HCT116 (cell line): ENCODE measurements at regions not wholly inside any gene's neighbourhood (a gene's known extent, or its start where the extent isn't known, plus 50 kb on each side); places are given as distances from the start of the nearest gene placed in this dataset.

Source experiments
- ATAC-seq: fragments of 200-7000 bp; cut with Tn5 transposase; 2 replicates; pipeline ENCODE4 v1.9.1; 2020; ENCODE audit warnings: mild to moderate bottlenecking, moderate library complexity
- BruUV-seq: library from RNA; stranded (reverse); fragments of 400-500 nt; replicated peaks from 2 replicates; lab custom pipeline; 2021; lab: Mats Ljungman, UMichigan
- CTCF ChIA-PET: fragments of 300-600 bp; sonication (Branson Sonifier 250); formaldehyde crosslinking; loops from one replicate; lab custom pipeline; 2021; ENCODE audit warnings: antibody characterized with exemption; lab: Charles Lee
- POLR2A ChIA-PET: fragments of 300-600, 350-600 bp; sonication (Branson Sonifier 250); formaldehyde crosslinking; loops from one replicate; lab custom pipeline; 2021; ENCODE audit warnings: antibody characterized with exemption; lab: Charles Lee
- RAD21 ChIA-PET, 2 experiments: fragments of 300-600 bp; sonication (Branson Sonifier 250); formaldehyde crosslinking; loops; one replicate each; lab custom pipeline; 2023; ENCODE audit warnings: low total read pairs in 2 of 2; ENCODE audit not compliant: uncharacterized antibody in 2 of 2, unreplicated experiment in 2 of 2, low non-redundant PET in 1 of 2; lab: Charles Lee
- DNase-seq: peaks from one replicate; pipeline ENCODE4 v3.0.0-alpha.2; 2010; ENCODE audit warnings: low read depth, low spot score
- H2AFZ ChIP-seq: fragments of 200-600 bp; shearing (Covaris generic), sonication (generic); 2 replicates; pipeline ENCODE4 v1.6.1; 2017; ENCODE audit warnings: low read depth, mixed run types, mixed read lengths, antibody characterized with exemption, low read length; ENCODE audit not compliant: poor library complexity, severe bottlenecking
- H3K27ac ChIP-seq: 2 replicates; pipeline ENCODE4 v1.5.1; 2012; ENCODE audit warnings: low read depth, low read length
- H3K27me3 ChIP-seq: fragments of 200-600 bp; sonication (generic); 2 replicates; pipeline ENCODE4 v1.6.1; 2016; ENCODE audit warnings: mixed run types, low read length, mixed read lengths; ENCODE audit not compliant: insufficient read depth
- H3K36me3 ChIP-seq, 2 experiments: fragments of 200-500 bp in 1 of 2; fragments of 200-600 bp in 1 of 2; sonication (Bioruptor generic) in 1 of 2; sonication (generic) in 1 of 2; 2 replicates each; pipeline versions ENCODE4 v1.5.1 to v1.6.1; 2014 to 2016; ENCODE audit warnings: low read length in 2 of 2, inconsistent platforms in 1 of 2, mixed read lengths in 1 of 2, mixed run types in 1 of 2; ENCODE audit not compliant: insufficient read depth in 2 of 2, control insufficient read depth in 1 of 2
- H3K4me1 ChIP-seq, 2 experiments: fragments of 200-600 bp in 1 of 2; sonication (generic) in 1 of 2; 2 replicates each; pipeline versions ENCODE4 v1.5.1 to v1.6.1; 2012 to 2017; ENCODE audit warnings: low read length in 2 of 2, inconsistent platforms in 1 of 2, mild to moderate bottlenecking in 1 of 2, mixed read lengths in 1 of 2, mixed run types in 1 of 2, moderate library complexity in 1 of 2; ENCODE audit not compliant: insufficient read depth in 2 of 2, control insufficient read depth in 1 of 2
- H3K4me2 ChIP-seq: fragments of 200-600 bp; sonication (generic); 2 replicates; pipeline ENCODE4 v1.6.1; 2017; ENCODE audit warnings: mixed run types, low read length, mixed read lengths
- H3K4me3 ChIP-seq, 2 experiments: fragments of 200-600 bp in 1 of 2; sonication (generic) in 1 of 2; replicated peaks in 1 of 2; 2 replicates each; pipeline ENCODE4 v1.5.1; 2011 to 2016; ENCODE audit warnings: low read length in 2 of 2, control low read depth in 1 of 2, low read depth in 1 of 2, mild to moderate bottlenecking in 1 of 2, mixed read lengths in 1 of 2, mixed run types in 1 of 2
- H3K79me2 ChIP-seq: fragments of 200-600 bp; sonication (generic); 2 replicates; pipeline ENCODE4 v1.6.1; 2017; ENCODE audit warnings: mild to moderate bottlenecking, mixed run types, low read length, moderate library complexity, mixed read lengths; ENCODE audit not compliant: insufficient read depth
- H3K9ac ChIP-seq: fragments of 200-600 bp; sonication (generic); 2 replicates; pipeline ENCODE4 v1.6.1; 2016; ENCODE audit warnings: low read length, mixed read lengths
- H3K9me2 ChIP-seq: fragments of 200-600 bp; sonication (generic), shearing (Covaris generic); 2 replicates; pipeline ENCODE4 v1.6.1; 2017; ENCODE audit warnings: mixed run types, mild to moderate bottlenecking, moderate library complexity; ENCODE audit not compliant: insufficient read depth
- H3K9me3 ChIP-seq, 2 experiments: fragments of 200-500 bp in 1 of 2; fragments of 200-600 bp in 1 of 2; sonication (Bioruptor generic) in 1 of 2; sonication (generic) in 1 of 2; 2 replicates each; pipeline ENCODE4 v1.6.1; 2014 to 2017; ENCODE audit warnings: low read length in 2 of 2, mixed read lengths in 2 of 2, inconsistent platforms in 1 of 2, low read depth in 1 of 2, mild to moderate bottlenecking in 1 of 2, mixed run types in 1 of 2, moderate library complexity in 1 of 2; ENCODE audit not compliant: control insufficient read depth in 1 of 2, insufficient read depth in 1 of 2
- H4K20me1 ChIP-seq: fragments of 200-600 bp; sonication (generic), shearing (Covaris generic); 2 replicates; pipeline ENCODE4 v1.6.1; 2017; ENCODE audit warnings: mixed run types, mild to moderate bottlenecking, moderate library complexity; ENCODE audit not compliant: insufficient read depth
- CEBPB ChIP-seq: IDR thresholded peaks from 2 replicates; pipeline ENCODE4 v1.6.1; 2012; ENCODE audit warnings: low read depth
- FOSL1 ChIP-seq: IDR thresholded peaks from 2 replicates; pipeline ENCODE4 v1.6.1; 2012; ENCODE audit warnings: low read depth
- JUND ChIP-seq: IDR thresholded peaks from 2 replicates; pipeline ENCODE4 v1.6.1; 2012
- POLR2AphosphoS5 ChIP-seq: IDR thresholded peaks from 2 replicates; pipeline ENCODE4 v1.6.1; 2011; ENCODE audit warnings: mild to moderate bottlenecking, low read depth, low read length, moderate library complexity
- ZFX ChIP-seq: fragments of 450-650 bp; IDR thresholded peaks from 2 replicates; pipeline ENCODE4 v1.6.1; 2017
- intact Hi-C: fragments of 100-400 bp; cut with micrococcal nuclease; formaldehyde crosslinking; loops from 2 replicates; pipeline ENCODE4 v1.10.0; 2022
- TF ChIP-seq, protein P1 (sequence below): IDR thresholded peaks from 2 replicates; pipeline ENCODE4 v1.6.1; 2012; ENCODE audit warnings: low read depth
- TF ChIP-seq, protein P2 (sequence below): IDR thresholded peaks from 2 replicates; pipeline ENCODE4 v1.6.1; 2012
- TF ChIP-seq, protein P3 (sequence below), 3 experiments: fragments of 200-600 bp in 1 of 3; sonication (generic) in 1 of 3; IDR thresholded peaks in 2 of 3; conservative IDR thresholded peaks in 1 of 3; 2 replicates each; pipeline ENCODE4 v1.5.1; 2012 to 2017; ENCODE audit warnings: low read depth in 2 of 3, low read length in 2 of 3, antibody characterized with exemption in 1 of 3, borderline replicate concordance in 1 of 3, control low read depth in 1 of 3, mild to moderate bottlenecking in 1 of 3, mixed read lengths in 1 of 3, mixed run types in 1 of 3, moderate library complexity in 1 of 3; ENCODE audit not compliant: insufficient read depth in 1 of 3

DNA sequence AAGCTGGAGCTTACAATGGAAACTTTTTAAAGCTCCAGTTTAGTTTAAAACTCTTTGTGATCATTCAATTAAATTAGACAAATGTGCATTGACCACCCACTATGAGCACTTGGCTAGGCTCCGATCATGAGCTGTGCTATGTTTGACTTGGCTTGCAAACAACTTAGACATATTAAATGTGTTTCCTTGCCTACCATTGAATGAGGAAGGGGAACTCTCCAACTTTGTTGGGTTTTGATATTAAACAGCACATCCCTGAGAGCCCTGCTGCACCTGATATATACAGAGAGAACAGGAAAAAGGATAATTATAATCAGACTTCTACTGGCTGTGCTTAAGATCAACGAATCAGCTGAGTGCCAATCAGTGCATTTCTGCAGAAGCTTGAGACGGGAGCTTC, 71.4 kb upstream of the ADGRL3 start:
- ATAC-seq, result no peak
- no TSS peak for BruUV-seq

More for the DNA sequence above, 71.4 kb upstream of the ADGRL3 start:
- DNase-seq, result no peak
- ChIA-PET RAD21 (no interaction called here), POLR2A (no interaction called here), CTCF (no interaction called here)
- no peak for TF ChIP-seq ZFX
- TF ChIP-seq, protein P1, sequence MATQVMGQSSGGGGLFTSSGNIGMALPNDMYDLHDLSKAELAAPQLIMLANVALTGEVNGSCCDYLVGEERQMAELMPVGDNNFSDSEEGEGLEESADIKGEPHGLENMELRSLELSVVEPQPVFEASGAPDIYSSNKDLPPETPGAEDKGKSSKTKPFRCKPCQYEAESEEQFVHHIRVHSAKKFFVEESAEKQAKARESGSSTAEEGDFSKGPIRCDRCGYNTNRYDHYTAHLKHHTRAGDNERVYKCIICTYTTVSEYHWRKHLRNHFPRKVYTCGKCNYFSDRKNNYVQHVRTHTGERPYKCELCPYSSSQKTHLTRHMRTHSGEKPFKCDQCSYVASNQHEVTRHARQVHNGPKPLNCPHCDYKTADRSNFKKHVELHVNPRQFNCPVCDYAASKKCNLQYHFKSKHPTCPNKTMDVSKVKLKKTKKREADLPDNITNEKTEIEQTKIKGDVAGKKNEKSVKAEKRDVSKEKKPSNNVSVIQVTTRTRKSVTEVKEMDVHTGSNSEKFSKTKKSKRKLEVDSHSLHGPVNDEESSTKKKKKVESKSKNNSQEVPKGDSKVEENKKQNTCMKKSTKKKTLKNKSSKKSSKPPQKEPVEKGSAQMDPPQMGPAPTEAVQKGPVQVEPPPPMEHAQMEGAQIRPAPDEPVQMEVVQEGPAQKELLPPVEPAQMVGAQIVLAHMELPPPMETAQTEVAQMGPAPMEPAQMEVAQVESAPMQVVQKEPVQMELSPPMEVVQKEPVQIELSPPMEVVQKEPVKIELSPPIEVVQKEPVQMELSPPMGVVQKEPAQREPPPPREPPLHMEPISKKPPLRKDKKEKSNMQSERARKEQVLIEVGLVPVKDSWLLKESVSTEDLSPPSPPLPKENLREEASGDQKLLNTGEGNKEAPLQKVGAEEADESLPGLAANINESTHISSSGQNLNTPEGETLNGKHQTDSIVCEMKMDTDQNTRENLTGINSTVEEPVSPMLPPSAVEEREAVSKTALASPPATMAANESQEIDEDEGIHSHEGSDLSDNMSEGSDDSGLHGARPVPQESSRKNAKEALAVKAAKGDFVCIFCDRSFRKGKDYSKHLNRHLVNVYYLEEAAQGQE, result no peak
- TF ChIP-seq, protein P2, sequence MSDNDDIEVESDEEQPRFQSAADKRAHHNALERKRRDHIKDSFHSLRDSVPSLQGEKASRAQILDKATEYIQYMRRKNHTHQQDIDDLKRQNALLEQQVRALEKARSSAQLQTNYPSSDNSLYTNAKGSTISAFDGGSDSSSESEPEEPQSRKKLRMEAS, result no peak
- TF ChIP-seq POLR2AphosphoS5, result no peak
- TF ChIP-seq CEBPB, result no peak
- no peak for TF ChIP-seq JUND
- no peak for TF ChIP-seq FOSL1
- TF ChIP-seq, protein P3, sequence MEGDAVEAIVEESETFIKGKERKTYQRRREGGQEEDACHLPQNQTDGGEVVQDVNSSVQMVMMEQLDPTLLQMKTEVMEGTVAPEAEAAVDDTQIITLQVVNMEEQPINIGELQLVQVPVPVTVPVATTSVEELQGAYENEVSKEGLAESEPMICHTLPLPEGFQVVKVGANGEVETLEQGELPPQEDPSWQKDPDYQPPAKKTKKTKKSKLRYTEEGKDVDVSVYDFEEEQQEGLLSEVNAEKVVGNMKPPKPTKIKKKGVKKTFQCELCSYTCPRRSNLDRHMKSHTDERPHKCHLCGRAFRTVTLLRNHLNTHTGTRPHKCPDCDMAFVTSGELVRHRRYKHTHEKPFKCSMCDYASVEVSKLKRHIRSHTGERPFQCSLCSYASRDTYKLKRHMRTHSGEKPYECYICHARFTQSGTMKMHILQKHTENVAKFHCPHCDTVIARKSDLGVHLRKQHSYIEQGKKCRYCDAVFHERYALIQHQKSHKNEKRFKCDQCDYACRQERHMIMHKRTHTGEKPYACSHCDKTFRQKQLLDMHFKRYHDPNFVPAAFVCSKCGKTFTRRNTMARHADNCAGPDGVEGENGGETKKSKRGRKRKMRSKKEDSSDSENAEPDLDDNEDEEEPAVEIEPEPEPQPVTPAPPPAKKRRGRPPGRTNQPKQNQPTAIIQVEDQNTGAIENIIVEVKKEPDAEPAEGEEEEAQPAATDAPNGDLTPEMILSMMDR (IDR thresholded peaks at IDR 0.05 in 2 of 3, conservative IDR thresholded peaks at IDR 0.05 in 1 of 3; ENCODE audit: borderline replicate concordance in 1 of 3, insufficient read depth in 1 of 3, low read depth in 2 of 3, low read length in 2 of 3), result no peak
- Histone ChIP-seq H2AFZ (no peak overlapping the region), H3K4me1 (no peaks in the 10 kb centered on the region), H3K9me2 (no peaks in the 10 kb centered on the region), H3K9ac (no peak overlapping the region), H4K20me1 (no peaks in the 10 kb centered on the region), H3K79me2 (no peaks in the 10 kb centered on the region), H3K9me3 (peaks cover under 1 to 31% of the 10 kb centered on the region in 2 experiments; a peak in 3 of 4 replicates), H3K27ac (no peak overlapping the region), H3K27me3 (no peaks in the 10 kb centered on the region), H3K4me3 (no peak overlapping the region), H3K4me2 (no peak overlapping the region), H3K36me3 (no peaks in the 10 kb centered on the region)
- intact Hi-C loops, result no loop called here
